ENCODE measurements at regions not wholly inside any gene's neighbourhood (a gene's known extent, or its start where the extent isn't known, plus 50 kb on each side); places are given as distances from the start of the nearest gene placed in this dataset.

GRCh38 chr2:113827426-113827825, 62.5 kb upstream of the ACTR3 start (continued):
- TF ChIP-seq, protein P1, sequence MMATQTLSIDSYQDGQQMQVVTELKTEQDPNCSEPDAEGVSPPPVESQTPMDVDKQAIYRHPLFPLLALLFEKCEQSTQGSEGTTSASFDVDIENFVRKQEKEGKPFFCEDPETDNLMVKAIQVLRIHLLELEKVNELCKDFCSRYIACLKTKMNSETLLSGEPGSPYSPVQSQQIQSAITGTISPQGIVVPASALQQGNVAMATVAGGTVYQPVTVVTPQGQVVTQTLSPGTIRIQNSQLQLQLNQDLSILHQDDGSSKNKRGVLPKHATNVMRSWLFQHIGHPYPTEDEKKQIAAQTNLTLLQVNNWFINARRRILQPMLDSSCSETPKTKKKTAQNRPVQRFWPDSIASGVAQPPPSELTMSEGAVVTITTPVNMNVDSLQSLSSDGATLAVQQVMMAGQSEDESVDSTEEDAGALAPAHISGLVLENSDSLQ (IDR thresholded peaks at IDR 0.05), result no peak
- TF ChIP-seq HDAC3 (IDR thresholded peaks at IDR 0.05; ENCODE audit: borderline replicate concordance, partially characterized antibody), result no peak
- TF ChIP-seq HDGF (IDR thresholded peaks at IDR 0.05), result no peak
- TF ChIP-seq ZNF217 (CRISPR knock-in tag; IDR thresholded peaks at IDR 0.05), result no peak
- no peak for TF ChIP-seq PRDM10 (IDR thresholded peaks at IDR 0.05; ENCODE audit: partially characterized antibody)
- TF ChIP-seq, protein P2, sequence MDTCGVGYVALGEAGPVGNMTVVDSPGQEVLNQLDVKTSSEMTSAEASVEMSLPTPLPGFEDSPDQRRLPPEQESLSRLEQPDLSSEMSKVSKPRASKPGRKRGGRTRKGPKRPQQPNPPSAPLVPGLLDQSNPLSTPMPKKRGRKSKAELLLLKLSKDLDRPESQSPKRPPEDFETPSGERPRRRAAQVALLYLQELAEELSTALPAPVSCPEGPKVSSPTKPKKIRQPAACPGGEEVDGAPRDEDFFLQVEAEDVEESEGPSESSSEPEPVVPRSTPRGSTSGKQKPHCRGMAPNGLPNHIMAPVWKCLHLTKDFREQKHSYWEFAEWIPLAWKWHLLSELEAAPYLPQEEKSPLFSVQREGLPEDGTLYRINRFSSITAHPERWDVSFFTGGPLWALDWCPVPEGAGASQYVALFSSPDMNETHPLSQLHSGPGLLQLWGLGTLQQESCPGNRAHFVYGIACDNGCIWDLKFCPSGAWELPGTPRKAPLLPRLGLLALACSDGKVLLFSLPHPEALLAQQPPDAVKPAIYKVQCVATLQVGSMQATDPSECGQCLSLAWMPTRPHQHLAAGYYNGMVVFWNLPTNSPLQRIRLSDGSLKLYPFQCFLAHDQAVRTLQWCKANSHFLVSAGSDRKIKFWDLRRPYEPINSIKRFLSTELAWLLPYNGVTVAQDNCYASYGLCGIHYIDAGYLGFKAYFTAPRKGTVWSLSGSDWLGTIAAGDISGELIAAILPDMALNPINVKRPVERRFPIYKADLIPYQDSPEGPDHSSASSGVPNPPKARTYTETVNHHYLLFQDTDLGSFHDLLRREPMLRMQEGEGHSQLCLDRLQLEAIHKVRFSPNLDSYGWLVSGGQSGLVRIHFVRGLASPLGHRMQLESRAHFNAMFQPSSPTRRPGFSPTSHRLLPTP (IDR thresholded peaks at IDR 0.05; ENCODE audit: borderline replicate concordance, extremely low read depth, insufficient read length), result no peak
